H1 (cell line): ENCODE measurements at regions not wholly inside any gene's neighbourhood (a gene's known extent, or its start where the extent isn't known, plus 50 kb on each side); places are given as distances from the start of the nearest gene placed in this dataset.

Experiments used
- CTCF ChIA-PET: fragments of 300-600 bp; sonication (Branson Sonifier 250); formaldehyde crosslinking; loops from one replicate; lab custom pipeline; 2021; ENCODE audit not compliant: partially characterized antibody; lab: Charles Lee
- POLR2A ChIA-PET: fragments of 300-600 bp; sonication (Branson Sonifier 250); formaldehyde crosslinking; loops from one replicate; lab custom pipeline; 2021; ENCODE audit warnings: inconsistent platforms; ENCODE audit not compliant: partially characterized antibody; lab: Charles Lee
- DNase-seq, 2 experiments: peaks; one replicate each; pipeline versions ENCODE4 v3.0.0 to v3.0.0-alpha.2; 2010 to 2022; ENCODE audit warnings: low spot score in 2 of 2, low read depth in 1 of 2, mixed read lengths in 1 of 2
- FAIRE-seq: peaks from 2 replicates; lab custom pipeline; 2011; peaks lifted over from hg19 to GRCh38; lab: Jason Lieb, UNC
- H2AFZ ChIP-seq: 2 replicates; pipeline ENCODE4 v1.8.1; 2012; ENCODE audit warnings: low read length, inconsistent platforms
- H2AK5ac ChIP-seq: 2 replicates; pipeline ENCODE4 v1.6.1; 2013; ENCODE audit warnings: low read depth, low read length
- H2BK120ac ChIP-seq: replicated peaks from 2 replicates; pipeline ENCODE3; 2013; ENCODE audit warnings: low read depth, low read length, inconsistent platforms
- H2BK12ac ChIP-seq: 2 replicates; pipeline ENCODE4 v1.6.1; 2013; ENCODE audit warnings: low read depth, low read length
- H2BK15ac ChIP-seq: 2 replicates; pipeline ENCODE4 v1.6.1; 2013; ENCODE audit warnings: low read length
- H2BK20ac ChIP-seq: 2 replicates; pipeline ENCODE4 v1.6.1; 2013; ENCODE audit warnings: low read length
- H2BK5ac ChIP-seq: 2 replicates; pipeline ENCODE4 v1.6.1; 2013; ENCODE audit warnings: low read depth, low read length
- H3K14ac ChIP-seq: 2 replicates; pipeline ENCODE4 v1.6.1; 2013; ENCODE audit warnings: inconsistent platforms; ENCODE audit not compliant: insufficient read length
- H3K18ac ChIP-seq: 2 replicates; pipeline ENCODE4 v1.6.1; 2013; ENCODE audit warnings: low read length; ENCODE audit errors: extremely low read depth
- H3K23ac ChIP-seq: 2 replicates; pipeline ENCODE4 v1.6.1; 2013; ENCODE audit warnings: inconsistent platforms; ENCODE audit not compliant: insufficient read length
- H3K23me2 ChIP-seq: 2 replicates; pipeline ENCODE4 v1.6.1; 2013; ENCODE audit warnings: low read depth, low read length
- H3K27ac ChIP-seq: 2 replicates; pipeline ENCODE4 v1.6.1; 2011; ENCODE audit warnings: low read depth, low read length, inconsistent platforms
- H3K27me3 ChIP-seq, 4 experiments: replicated peaks in 1 of 4; 1 replicate in 1 of 4; 2 replicates in 3 of 4; pipeline versions ENCODE4 v1.6.1 to v1.8.1; 2011 to 2013; ENCODE audit warnings: low read length in 3 of 4, mild to moderate bottlenecking in 3 of 4, inconsistent platforms in 2 of 4, mixed read lengths in 2 of 4, moderate library complexity in 1 of 4; ENCODE audit not compliant: control insufficient read depth in 3 of 4, insufficient read depth in 3 of 4; ENCODE audit errors: extremely low read depth in 1 of 4
- H3K36me3 ChIP-seq, 4 experiments: 2 replicates each; pipeline versions ENCODE4 v1.6.1 to v1.8.1; 2011 to 2013; ENCODE audit warnings: mild to moderate bottlenecking in 4 of 4, low read length in 3 of 4, moderate library complexity in 2 of 4, control low read depth in 1 of 4, inconsistent platforms in 1 of 4; ENCODE audit not compliant: insufficient read depth in 4 of 4, control insufficient read depth in 2 of 4
- H3K4ac ChIP-seq: replicated peaks from 2 replicates; pipeline ENCODE3; 2013; ENCODE audit warnings: low read length, low read depth, mixed read lengths, inconsistent platforms; ENCODE audit not compliant: insufficient read length
- H3K4me1 ChIP-seq, 4 experiments: replicated peaks in 1 of 4; 1 replicate in 1 of 4; 2 replicates in 3 of 4; pipeline versions ENCODE4 v1.6.1 to v1.8.1; 2011 to 2013; ENCODE audit warnings: low read length in 3 of 4, inconsistent platforms in 2 of 4, mixed read lengths in 1 of 4; ENCODE audit not compliant: insufficient read depth in 4 of 4, control insufficient read depth in 3 of 4
- H3K4me2 ChIP-seq, 2 experiments: 2 replicates each; pipeline versions ENCODE4 v1.6.1 to v1.8.1; 2011 to 2013; ENCODE audit warnings: low read depth in 2 of 2, low read length in 2 of 2, control low read depth in 1 of 2, inconsistent platforms in 1 of 2, mild to moderate bottlenecking in 1 of 2; ENCODE audit not compliant: insufficient read depth in 1 of 2
- H3K4me3 ChIP-seq, 4 experiments: fragments of 200-600, 300-600 bp in 1 of 4; sonication (generic), shearing (Covaris generic), sonication (Bioruptor Twin) in 1 of 4; 2 replicates each; pipeline versions ENCODE4 v1.5.1 to v1.8.1; 2011 to 2016; ENCODE audit warnings: low read length in 4 of 4, low read depth in 3 of 4, control low read depth in 2 of 4, inconsistent platforms in 2 of 4, mild to moderate bottlenecking in 2 of 4, mixed read lengths in 1 of 4, moderate library complexity in 1 of 4; ENCODE audit not compliant: insufficient read depth in 2 of 4; ENCODE audit errors: extremely low read depth in 1 of 4
- H3K56ac ChIP-seq: replicated peaks from 2 replicates; pipeline ENCODE3; 2013; ENCODE audit warnings: low read depth, mild to moderate bottlenecking, mixed read lengths, low read length, inconsistent platforms; ENCODE audit not compliant: insufficient read length
- H3K79me1 ChIP-seq: 2 replicates; pipeline ENCODE4 v1.6.1; 2013; ENCODE audit warnings: low read depth, low read length, control low read depth
- H3K79me2 ChIP-seq, 2 experiments: 2 replicates each; pipeline versions ENCODE4 v1.6.1 to v1.8.1; 2012 to 2013; ENCODE audit warnings: low read length in 2 of 2, mild to moderate bottlenecking in 2 of 2, inconsistent platforms in 1 of 2; ENCODE audit not compliant: insufficient read depth in 2 of 2, control insufficient read depth in 1 of 2
- H3K9ac ChIP-seq, 4 experiments: replicated peaks in 1 of 4; 1 replicate in 1 of 4; 2 replicates in 3 of 4; pipeline versions ENCODE4 v1.6.1 to v1.8.1; 2011 to 2013; ENCODE audit warnings: low read depth in 3 of 4, low read length in 3 of 4, control low read depth in 2 of 4, mild to moderate bottlenecking in 2 of 4, moderate library complexity in 2 of 4, inconsistent platforms in 1 of 4; ENCODE audit errors: extremely low read depth in 1 of 4
- H3K9me3 ChIP-seq, 2 experiments: 2 replicates each; pipeline versions ENCODE4 v1.6.1 to v1.8.1; 2012 to 2013; ENCODE audit warnings: mild to moderate bottlenecking in 2 of 2, moderate library complexity in 2 of 2, control low read depth in 1 of 2, inconsistent platforms in 1 of 2, low read depth in 1 of 2, low read length in 1 of 2, mixed read lengths in 1 of 2; ENCODE audit not compliant: insufficient read depth in 2 of 2
- H4K20me1 ChIP-seq, 2 experiments: replicated peaks in 1 of 2; 2 replicates each; pipeline versions ENCODE3 to v1.8.1; 2011 to 2013; ENCODE audit warnings: inconsistent platforms in 2 of 2, low read length in 2 of 2, mild to moderate bottlenecking in 1 of 2; ENCODE audit not compliant: insufficient read depth in 2 of 2, control insufficient read depth in 1 of 2
- H4K5ac ChIP-seq: 2 replicates; pipeline ENCODE4 v1.6.1; 2013; ENCODE audit warnings: low read length, low read depth, mixed read lengths, inconsistent platforms; ENCODE audit not compliant: insufficient read length
- H4K8ac ChIP-seq: 2 replicates; pipeline ENCODE4 v1.8.0; 2013; ENCODE audit warnings: mild to moderate bottlenecking, moderate library complexity, low read length, inconsistent platforms; ENCODE audit not compliant: insufficient read depth; ENCODE audit errors: extremely low read depth
- H4K91ac ChIP-seq: replicated peaks from 2 replicates; pipeline ENCODE3; 2013; ENCODE audit warnings: low read length, mixed read lengths, inconsistent platforms; ENCODE audit not compliant: insufficient read length
- ASH2L ChIP-seq: fragments of 200-600, 300-600 bp; sonication (generic); IDR thresholded peaks from one replicate; pipeline ENCODE4 v1.7.1; 2017; ENCODE audit warnings: low read length
- CTBP2 ChIP-seq: IDR thresholded peaks from 2 replicates; pipeline ENCODE4 v1.7.0; 2011; ENCODE audit warnings: borderline replicate concordance, mild to moderate bottlenecking, moderate library complexity, mixed read lengths, low read length; ENCODE audit not compliant: insufficient read depth, insufficient read length
- EZH2 ChIP-seq: fragments of 200-600 bp; sonication (generic); IDR thresholded peaks from 2 replicates; pipeline ENCODE4 v1.7.1; 2012; ENCODE audit warnings: low read depth, mild to moderate bottlenecking, moderate library complexity, low read length, inconsistent platforms; ENCODE audit not compliant: severe bottlenecking
- KDM4A ChIP-seq: IDR thresholded peaks from one replicate; pipeline ENCODE4 v1.7.1; 2012; ENCODE audit warnings: low read depth, mild to moderate bottlenecking, moderate library complexity, low read length, inconsistent platforms; ENCODE audit not compliant: severe bottlenecking
- NRF1 ChIP-seq: IDR thresholded peaks from 2 replicates; pipeline ENCODE4 v1.6.1; 2011; ENCODE audit warnings: mild to moderate bottlenecking, low read depth, low read length, improper control_type of control experiment
- POLR2A ChIP-seq, 2 experiments: IDR thresholded peaks; 1 replicate in 1 of 2; 2 replicates in 1 of 2; pipeline ENCODE4 v1.6.1; 2011; ENCODE audit warnings: low read depth in 2 of 2, low read length in 2 of 2, mild to moderate bottlenecking in 2 of 2; ENCODE audit errors: control extremely low read depth in 1 of 2
- POLR2AphosphoS5 ChIP-seq: IDR thresholded peaks from 2 replicates; pipeline ENCODE4 v1.6.1; 2011; ENCODE audit warnings: low read depth, low read length
- RAD21 ChIP-seq, 2 experiments: IDR thresholded peaks in 1 of 2; conservative IDR thresholded peaks in 1 of 2; 2 replicates each; pipeline ENCODE4 v1.6.1; 2011; ENCODE audit warnings: low read depth in 2 of 2, low read length in 2 of 2, improper control_type of control experiment in 1 of 2, inconsistent platforms in 1 of 2, mild to moderate bottlenecking in 1 of 2, moderate library complexity in 1 of 2
- RFX5 ChIP-seq: IDR thresholded peaks from 2 replicates; pipeline ENCODE4 v1.6.1; 2011; ENCODE audit warnings: low read depth, low read length, improper control_type of control experiment, borderline replicate concordance
- SIX5 ChIP-seq: IDR thresholded peaks from 2 replicates; pipeline ENCODE4 v1.6.1; 2011; ENCODE audit warnings: mild to moderate bottlenecking, low read depth, low read length
- SP1 ChIP-seq: IDR thresholded peaks from 2 replicates; pipeline ENCODE4 v1.6.1; 2011; ENCODE audit warnings: low read depth, low read length
- SP4 ChIP-seq: IDR thresholded peaks from 2 replicates; pipeline ENCODE4 v1.6.1; 2012; ENCODE audit warnings: low read length, inconsistent platforms
- TCF12 ChIP-seq: IDR thresholded peaks from 2 replicates; pipeline ENCODE4 v1.6.1; 2011; ENCODE audit warnings: low read depth, mild to moderate bottlenecking, low read length
- ZNF274 ChIP-seq: IDR thresholded peaks from 2 replicates; pipeline ENCODE4 v1.7.0; 2012; ENCODE audit warnings: low read length, borderline replicate concordance; ENCODE audit errors: extremely low read depth
- TF ChIP-seq, protein P1 (sequence below): IDR thresholded peaks from 2 replicates; pipeline ENCODE4 v1.6.1; 2012; ENCODE audit warnings: low read length, inconsistent platforms

DNA sequence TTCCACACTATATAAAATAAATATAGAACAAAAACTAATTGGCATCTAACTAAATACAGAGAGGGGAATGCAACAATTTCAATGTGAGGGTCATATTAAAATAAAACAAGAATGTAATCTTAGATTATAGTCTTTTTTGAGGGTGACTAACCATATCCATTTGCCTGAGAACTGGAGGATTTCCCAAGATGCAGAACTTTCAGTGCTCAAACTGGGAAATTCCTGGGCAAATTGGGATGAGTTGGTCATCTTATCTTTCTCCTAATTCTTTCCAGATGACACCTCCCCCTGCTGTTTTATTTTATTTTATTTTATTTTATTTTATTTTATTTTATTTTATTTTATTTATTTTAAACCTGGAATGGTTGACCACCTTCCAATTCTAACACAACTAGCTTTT, 846.2 kb downstream of the SLC4A3 start:
- no peak overlapping the region for H2BK20ac ChIP-seq
- no peak overlapping the region for H3K23ac ChIP-seq
- no peak overlapping the region for H2BK15ac ChIP-seq
- H3K23me2 ChIP-seq, result no peaks in the 10 kb centered on the region
- no peak overlapping the region for H3K14ac ChIP-seq
- H3K4me3 ChIP-seq, result no peak overlapping the region
- no peaks in the 10 kb centered on the region for H3K27me3 ChIP-seq
- no peaks in the 10 kb centered on the region for H3K36me3 ChIP-seq
- H4K20me1 ChIP-seq, result no peaks in the 10 kb centered on the region
- H3K79me2 ChIP-seq, result no peaks in the 10 kb centered on the region
- no peak overlapping the region for H3K56ac ChIP-seq
- H4K91ac ChIP-seq, result no peak overlapping the region
- H3K18ac ChIP-seq, result no peak overlapping the region
- no peak overlapping the region for H3K4ac ChIP-seq
- no peak overlapping the region for H2BK5ac ChIP-seq
- H2AFZ ChIP-seq, result no peak overlapping the region
- no peaks in the 10 kb centered on the region for H3K79me1 ChIP-seq
- H4K8ac ChIP-seq, result no peak overlapping the region
- no peak overlapping the region for H3K27ac ChIP-seq
- no peak overlapping the region for H3K4me2 ChIP-seq
- no peak overlapping the region for H4K5ac ChIP-seq
- CTCF ChIA-PET, result interaction anchor here (0.6 kb wide), 2 partner anchors 352 to 540 kb away, joined by 3 read pairs; no protein-coding TSS in a partner anchor
- POLR2A ChIA-PET, result no interaction called here
- no peak overlapping the region for H2BK120ac ChIP-seq
- no peak overlapping the region for H2BK12ac ChIP-seq
- H3K4me1 ChIP-seq, result no peaks in the 10 kb centered on the region
- FAIRE-seq, result no peak
- no peaks in the 10 kb centered on the region for H3K9me3 ChIP-seq
- no peak for DNase-seq
- no peak overlapping the region for H2AK5ac ChIP-seq
- H3K9ac ChIP-seq, result no peak overlapping the region
- TF ChIP-seq RAD21 (IDR thresholded peaks at IDR 0.05 in 1 of 2, conservative IDR thresholded peaks at IDR 0.05 in 1 of 2; ENCODE audit: low read depth in 2 of 2, low read length in 2 of 2), result no peak
- no peak for TF ChIP-seq RFX5
- TF ChIP-seq, protein P1, sequence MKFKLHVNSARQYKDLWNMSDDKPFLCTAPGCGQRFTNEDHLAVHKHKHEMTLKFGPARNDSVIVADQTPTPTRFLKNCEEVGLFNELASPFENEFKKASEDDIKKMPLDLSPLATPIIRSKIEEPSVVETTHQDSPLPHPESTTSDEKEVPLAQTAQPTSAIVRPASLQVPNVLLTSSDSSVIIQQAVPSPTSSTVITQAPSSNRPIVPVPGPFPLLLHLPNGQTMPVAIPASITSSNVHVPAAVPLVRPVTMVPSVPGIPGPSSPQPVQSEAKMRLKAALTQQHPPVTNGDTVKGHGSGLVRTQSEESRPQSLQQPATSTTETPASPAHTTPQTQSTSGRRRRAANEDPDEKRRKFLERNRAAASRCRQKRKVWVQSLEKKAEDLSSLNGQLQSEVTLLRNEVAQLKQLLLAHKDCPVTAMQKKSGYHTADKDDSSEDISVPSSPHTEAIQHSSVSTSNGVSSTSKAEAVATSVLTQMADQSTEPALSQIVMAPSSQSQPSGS, result no peak
- no peak for TF ChIP-seq NRF1
- no peak for TF ChIP-seq EZH2
- no peak for TF ChIP-seq KDM4A
- TF ChIP-seq SIX5, result no peak
- no peak for TF ChIP-seq ASH2L
- no peak for TF ChIP-seq POLR2A (IDR thresholded peaks at IDR 0.05; ENCODE audit: control extremely low read depth in 1 of 2, low read depth in 2 of 2, low read length in 2 of 2)
- no peak for TF ChIP-seq TCF12
- TF ChIP-seq CTBP2, result no peak
- no peak for TF ChIP-seq ZNF274
- no peak for TF ChIP-seq POLR2AphosphoS5
- TF ChIP-seq SP1, result no peak
- no peak for TF ChIP-seq SP4
